Astrocyte of the spinal cord (primary cell): ENCODE measurements at regions not wholly inside any gene's neighbourhood (a gene's known extent, or its start where the extent isn't known, plus 50 kb on each side); places are given as distances from the start of the nearest gene placed in this dataset.

Source experiments
- DNase-seq: peaks from one replicate; pipeline ENCODE4 v3.0.0; 2011; ENCODE audit warnings: low read depth, low spot score
- H3K4me3 ChIP-seq: 2 replicates; pipeline ENCODE4 v1.5.1; 2011; ENCODE audit warnings: low read depth, mild to moderate bottlenecking, low read length, moderate library complexity
- in situ Hi-C: cut with HindIII; loops from 2 replicates; pipeline ENCODE4 v1.10.0; 2017; ENCODE audit warnings: low sequenced_read_pairs
- TF ChIP-seq, protein P1 (sequence below): IDR thresholded peaks from 2 replicates; pipeline ENCODE4 v1.5.1; 2012; ENCODE audit warnings: low read depth, mild to moderate bottlenecking, low read length, inconsistent platforms

DNA sequence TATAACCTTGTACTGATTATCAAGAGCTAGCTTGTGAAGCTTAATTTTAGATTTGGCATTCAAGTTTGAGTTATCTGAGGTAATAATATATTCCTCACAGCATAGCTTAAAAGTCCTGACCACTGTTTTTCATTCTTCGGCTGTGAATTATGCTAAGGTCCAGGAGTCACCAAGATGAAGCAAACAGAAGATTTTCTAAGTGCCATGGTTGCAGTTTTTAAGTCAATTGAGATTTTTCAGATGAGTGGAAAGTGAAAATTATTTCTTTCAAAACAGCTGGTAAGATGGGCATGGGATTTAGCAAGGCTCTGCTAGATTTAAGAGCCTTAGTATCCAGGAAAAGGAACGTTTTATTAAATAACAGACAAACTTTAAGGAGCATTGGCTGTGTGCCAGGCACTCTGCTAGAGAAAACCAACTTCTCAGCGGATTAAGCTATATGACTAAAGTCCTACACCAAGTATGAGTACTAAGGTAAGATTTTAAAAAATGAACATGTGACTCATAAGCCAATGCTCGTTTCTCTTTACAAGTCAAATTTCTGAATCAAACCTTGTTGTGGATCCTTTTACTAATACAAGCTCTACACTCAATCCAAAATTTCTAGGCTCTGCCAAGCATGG, 149.9 kb upstream of the IL15 start:
- TF ChIP-seq, protein P1, sequence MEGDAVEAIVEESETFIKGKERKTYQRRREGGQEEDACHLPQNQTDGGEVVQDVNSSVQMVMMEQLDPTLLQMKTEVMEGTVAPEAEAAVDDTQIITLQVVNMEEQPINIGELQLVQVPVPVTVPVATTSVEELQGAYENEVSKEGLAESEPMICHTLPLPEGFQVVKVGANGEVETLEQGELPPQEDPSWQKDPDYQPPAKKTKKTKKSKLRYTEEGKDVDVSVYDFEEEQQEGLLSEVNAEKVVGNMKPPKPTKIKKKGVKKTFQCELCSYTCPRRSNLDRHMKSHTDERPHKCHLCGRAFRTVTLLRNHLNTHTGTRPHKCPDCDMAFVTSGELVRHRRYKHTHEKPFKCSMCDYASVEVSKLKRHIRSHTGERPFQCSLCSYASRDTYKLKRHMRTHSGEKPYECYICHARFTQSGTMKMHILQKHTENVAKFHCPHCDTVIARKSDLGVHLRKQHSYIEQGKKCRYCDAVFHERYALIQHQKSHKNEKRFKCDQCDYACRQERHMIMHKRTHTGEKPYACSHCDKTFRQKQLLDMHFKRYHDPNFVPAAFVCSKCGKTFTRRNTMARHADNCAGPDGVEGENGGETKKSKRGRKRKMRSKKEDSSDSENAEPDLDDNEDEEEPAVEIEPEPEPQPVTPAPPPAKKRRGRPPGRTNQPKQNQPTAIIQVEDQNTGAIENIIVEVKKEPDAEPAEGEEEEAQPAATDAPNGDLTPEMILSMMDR: no peak
- no peak overlapping the region for H3K4me3 ChIP-seq
- peak; percentile 75 for DNase-seq
- in situ Hi-C loops: no loop called here

DNA sequence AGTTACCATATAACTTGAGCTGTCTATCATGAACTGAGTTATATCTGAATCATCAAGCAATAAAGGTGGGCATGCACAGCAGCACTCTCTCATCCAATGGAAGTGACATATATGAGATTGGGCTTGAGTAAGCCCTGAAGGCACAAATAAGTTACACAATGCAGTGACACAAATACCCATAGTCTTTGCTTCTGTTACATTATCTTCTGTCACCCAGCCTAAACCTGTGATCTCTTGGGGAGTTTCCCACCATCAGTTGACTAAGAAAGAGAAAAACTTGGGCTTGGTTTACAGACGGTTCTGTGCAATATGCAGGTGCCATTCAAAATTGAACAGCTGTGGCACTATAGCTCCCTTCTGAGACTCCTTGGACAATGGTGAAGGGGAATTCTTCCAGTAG, 138.8 kb upstream of the IL15 start:
- in situ Hi-C loops: no loop called here
- H3K4me3 ChIP-seq: no peak overlapping the region
- TF ChIP-seq, protein P1: no peak
- no peak for DNase-seq

DNA sequence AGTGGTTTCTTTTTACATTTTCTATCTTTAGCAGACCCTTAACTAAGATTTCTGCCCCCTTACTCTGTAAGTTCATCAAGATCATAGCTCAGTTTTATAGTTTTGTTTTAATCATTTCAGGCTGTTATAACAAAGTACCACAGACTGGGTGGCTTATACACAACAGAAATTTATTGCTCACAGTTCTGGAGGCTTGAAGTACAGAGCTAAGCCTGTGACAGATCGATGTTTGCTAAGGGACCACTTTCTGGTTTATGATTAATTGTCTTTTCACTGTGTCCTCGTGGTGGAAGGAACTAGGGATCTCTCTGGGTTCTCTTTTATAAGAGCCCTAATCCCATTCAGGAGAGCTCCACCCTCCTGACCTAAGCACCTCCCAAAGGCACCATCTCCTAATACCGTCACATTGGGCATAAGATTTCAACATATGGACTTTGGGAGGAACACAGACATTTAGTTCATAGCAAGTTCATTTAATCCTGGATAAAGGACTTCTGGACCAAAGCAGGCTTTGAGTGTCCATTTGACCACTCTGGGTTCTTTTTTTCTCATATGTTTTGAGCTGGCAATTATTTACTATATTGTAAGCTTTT, 137.0 kb upstream of the IL15 start:
- H3K4me3 ChIP-seq: no peak overlapping the region
- TF ChIP-seq, protein P1: no peak
- no peak for DNase-seq
- in situ Hi-C loops: no loop called here

DNA sequence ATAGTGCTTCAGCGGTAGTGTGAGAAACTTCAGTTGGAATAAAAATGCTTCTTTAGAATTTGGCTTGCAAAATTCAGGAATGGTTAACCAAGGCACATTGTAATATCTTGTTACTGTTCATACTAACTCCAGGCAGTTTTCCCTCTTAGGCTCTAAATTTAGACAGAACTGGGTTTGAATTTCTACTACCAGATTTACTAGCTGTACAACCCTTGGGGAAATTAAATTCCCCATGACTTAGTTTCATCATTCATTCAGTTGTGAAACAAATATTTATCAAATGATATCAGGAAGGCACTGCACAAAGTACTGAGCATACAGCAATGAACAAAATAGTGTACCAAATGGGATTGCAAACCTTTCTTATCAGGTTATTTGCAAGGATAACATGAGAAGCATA, 135.0 kb upstream of the IL15 start:
- DNase-seq: no peak
- in situ Hi-C loops: no loop called here
- TF ChIP-seq, protein P1: no peak
- H3K4me3 ChIP-seq: no peak overlapping the region

DNA sequence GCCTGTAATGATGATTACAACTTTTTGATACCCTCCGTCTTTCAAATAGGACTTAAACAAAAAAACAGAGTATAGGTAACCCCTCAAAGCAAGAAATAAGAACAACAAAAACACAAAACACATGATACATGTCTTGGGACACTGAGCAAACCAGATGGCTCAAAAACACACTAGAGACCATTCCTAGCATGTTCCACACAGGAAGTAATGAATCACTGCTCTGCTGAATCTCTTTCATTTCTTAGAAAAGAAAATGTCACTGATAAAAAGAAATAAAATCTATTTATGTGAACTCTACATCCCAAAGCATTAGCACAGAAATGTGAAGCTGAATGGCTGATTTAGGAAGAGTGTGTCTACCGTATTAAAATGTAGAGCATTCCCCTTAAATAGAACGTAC, 134.5 kb upstream of the IL15 start:
- no peak overlapping the region for H3K4me3 ChIP-seq
- DNase-seq: peak; percentile 2
- TF ChIP-seq, protein P1: no peak
- in situ Hi-C loops: no loop called here

DNA sequence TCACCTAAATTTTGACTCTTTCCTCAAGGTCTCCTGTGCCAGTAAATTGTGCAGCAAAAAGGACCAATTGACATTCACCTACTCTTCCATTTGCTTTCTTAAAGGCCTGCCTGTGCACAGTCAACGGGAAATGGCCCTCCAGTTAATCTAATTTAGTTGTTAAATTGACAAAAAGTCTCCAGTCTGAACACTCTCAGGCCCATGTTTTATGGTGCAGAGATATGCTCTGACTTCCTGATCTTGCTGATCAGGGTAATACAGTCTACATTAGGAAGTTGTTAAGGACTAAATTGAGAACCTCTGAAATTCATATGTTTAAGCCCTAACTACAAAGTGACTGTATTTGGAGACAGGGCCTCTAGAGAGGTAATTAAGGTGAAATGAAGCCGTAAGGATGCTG, 133.6 kb upstream of the IL15 start:
- H3K4me3 ChIP-seq: no peak overlapping the region
- in situ Hi-C loops: no loop called here
- no peak for DNase-seq
- TF ChIP-seq, protein P1: no peak
